Liver (tissue), 3 donors: ENCODE measurements at regions not wholly inside any gene's neighbourhood (a gene's known extent, or its start where the extent isn't known, plus 50 kb on each side); places are given as distances from the start of the nearest gene placed in this dataset.

ENCODE experiments used
- GABPA ChIP-seq, 2 donors: IDR thresholded peaks in 1 of 2; conservative IDR thresholded peaks in 1 of 2; 2 replicates each; pipeline ENCODE4 v1.6.1; 2016; ENCODE audit warnings: antibody characterized with exemption in 2 of 2, mild to moderate bottlenecking in 1 of 2, moderate library complexity in 1 of 2
- JUND ChIP-seq, 2 donors: IDR thresholded peaks; 2 replicates each; pipeline ENCODE4 v1.6.1; 2016; ENCODE audit warnings: antibody characterized with exemption in 2 of 2
- RAD21 ChIP-seq, 2 donors: IDR thresholded peaks; 2 replicates each; pipeline ENCODE4 v1.6.1; 2016; ENCODE audit warnings: antibody characterized with exemption in 2 of 2, mild to moderate bottlenecking in 2 of 2
- RXRA ChIP-seq, 2 donors: IDR thresholded peaks; 2 replicates each; pipeline ENCODE4 v1.6.1; 2017 to 2018; ENCODE audit warnings: antibody characterized with exemption in 2 of 2, mild to moderate bottlenecking in 1 of 2
- SP1 ChIP-seq: IDR thresholded peaks from 2 replicates; pipeline ENCODE4 v1.6.1; 2018; ENCODE audit warnings: antibody characterized with exemption, mild to moderate bottlenecking
- TAF1 ChIP-seq: conservative IDR thresholded peaks from 2 replicates; pipeline ENCODE4 v1.6.1; 2016; ENCODE audit warnings: antibody characterized with exemption, mild to moderate bottlenecking
- YY1 ChIP-seq: IDR thresholded peaks from 2 replicates; pipeline ENCODE4 v1.6.1; 2016; ENCODE audit warnings: antibody characterized with exemption, mild to moderate bottlenecking
- TF ChIP-seq, protein P1 (sequence below): fragments of 150-350 bp; IDR thresholded peaks from 2 replicates; pipeline ENCODE4 v1.5.1; 2017; ENCODE audit warnings: improper control_type of control experiment, low read depth, low read length; ENCODE audit not compliant: missing input control
- TF ChIP-seq, protein P2 (sequence below): IDR thresholded peaks from 2 replicates; pipeline ENCODE4 v1.6.1; 2016; ENCODE audit warnings: antibody characterized with exemption
- TF ChIP-seq, protein P3 (sequence below): IDR thresholded peaks from 2 replicates; pipeline ENCODE4 v1.6.1; 2016; ENCODE audit warnings: antibody characterized with exemption, mild to moderate bottlenecking
- donor health status: healthy.
- donor health status: healthy.

DNA sequence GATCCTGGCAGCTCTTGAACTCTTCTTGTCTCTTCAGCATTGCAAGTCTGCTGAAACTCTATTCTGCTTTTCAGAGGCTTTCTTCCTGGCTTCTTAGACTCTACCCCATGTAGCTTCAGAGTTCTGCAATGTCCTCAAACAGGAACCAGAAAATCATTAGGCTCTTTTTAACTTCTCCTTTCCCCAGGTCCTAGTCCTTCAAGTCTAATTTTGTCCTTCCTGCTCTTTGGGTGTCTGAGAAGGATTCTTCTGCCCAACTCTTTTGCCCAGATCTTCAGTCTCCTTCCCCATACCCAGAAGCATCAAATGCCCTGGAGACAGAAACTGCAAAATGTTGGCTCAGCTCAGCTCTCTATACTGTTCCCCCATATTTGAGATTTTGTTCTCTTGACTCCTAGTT is 50.0 kb upstream of the CALM3 start:
- TF ChIP-seq RAD21 (IDR thresholded peaks at IDR 0.05) (no peak), RXRA (IDR thresholded peaks at IDR 0.05) (no peak), YY1 (no peak), TAF1 (no peak), JUND (IDR thresholded peaks at IDR 0.05) (no peak), GABPA (IDR thresholded peaks at IDR 0.05 in 1 of 2, conservative IDR thresholded peaks at IDR 0.05 in 1 of 2) (no peak), SP1 (no peak)
- TF ChIP-seq, protein P1, sequence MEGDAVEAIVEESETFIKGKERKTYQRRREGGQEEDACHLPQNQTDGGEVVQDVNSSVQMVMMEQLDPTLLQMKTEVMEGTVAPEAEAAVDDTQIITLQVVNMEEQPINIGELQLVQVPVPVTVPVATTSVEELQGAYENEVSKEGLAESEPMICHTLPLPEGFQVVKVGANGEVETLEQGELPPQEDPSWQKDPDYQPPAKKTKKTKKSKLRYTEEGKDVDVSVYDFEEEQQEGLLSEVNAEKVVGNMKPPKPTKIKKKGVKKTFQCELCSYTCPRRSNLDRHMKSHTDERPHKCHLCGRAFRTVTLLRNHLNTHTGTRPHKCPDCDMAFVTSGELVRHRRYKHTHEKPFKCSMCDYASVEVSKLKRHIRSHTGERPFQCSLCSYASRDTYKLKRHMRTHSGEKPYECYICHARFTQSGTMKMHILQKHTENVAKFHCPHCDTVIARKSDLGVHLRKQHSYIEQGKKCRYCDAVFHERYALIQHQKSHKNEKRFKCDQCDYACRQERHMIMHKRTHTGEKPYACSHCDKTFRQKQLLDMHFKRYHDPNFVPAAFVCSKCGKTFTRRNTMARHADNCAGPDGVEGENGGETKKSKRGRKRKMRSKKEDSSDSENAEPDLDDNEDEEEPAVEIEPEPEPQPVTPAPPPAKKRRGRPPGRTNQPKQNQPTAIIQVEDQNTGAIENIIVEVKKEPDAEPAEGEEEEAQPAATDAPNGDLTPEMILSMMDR = no peak
- TF ChIP-seq, protein P2, sequence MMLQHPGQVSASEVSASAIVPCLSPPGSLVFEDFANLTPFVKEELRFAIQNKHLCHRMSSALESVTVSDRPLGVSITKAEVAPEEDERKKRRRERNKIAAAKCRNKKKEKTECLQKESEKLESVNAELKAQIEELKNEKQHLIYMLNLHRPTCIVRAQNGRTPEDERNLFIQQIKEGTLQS = no peak
- TF ChIP-seq, protein P3, sequence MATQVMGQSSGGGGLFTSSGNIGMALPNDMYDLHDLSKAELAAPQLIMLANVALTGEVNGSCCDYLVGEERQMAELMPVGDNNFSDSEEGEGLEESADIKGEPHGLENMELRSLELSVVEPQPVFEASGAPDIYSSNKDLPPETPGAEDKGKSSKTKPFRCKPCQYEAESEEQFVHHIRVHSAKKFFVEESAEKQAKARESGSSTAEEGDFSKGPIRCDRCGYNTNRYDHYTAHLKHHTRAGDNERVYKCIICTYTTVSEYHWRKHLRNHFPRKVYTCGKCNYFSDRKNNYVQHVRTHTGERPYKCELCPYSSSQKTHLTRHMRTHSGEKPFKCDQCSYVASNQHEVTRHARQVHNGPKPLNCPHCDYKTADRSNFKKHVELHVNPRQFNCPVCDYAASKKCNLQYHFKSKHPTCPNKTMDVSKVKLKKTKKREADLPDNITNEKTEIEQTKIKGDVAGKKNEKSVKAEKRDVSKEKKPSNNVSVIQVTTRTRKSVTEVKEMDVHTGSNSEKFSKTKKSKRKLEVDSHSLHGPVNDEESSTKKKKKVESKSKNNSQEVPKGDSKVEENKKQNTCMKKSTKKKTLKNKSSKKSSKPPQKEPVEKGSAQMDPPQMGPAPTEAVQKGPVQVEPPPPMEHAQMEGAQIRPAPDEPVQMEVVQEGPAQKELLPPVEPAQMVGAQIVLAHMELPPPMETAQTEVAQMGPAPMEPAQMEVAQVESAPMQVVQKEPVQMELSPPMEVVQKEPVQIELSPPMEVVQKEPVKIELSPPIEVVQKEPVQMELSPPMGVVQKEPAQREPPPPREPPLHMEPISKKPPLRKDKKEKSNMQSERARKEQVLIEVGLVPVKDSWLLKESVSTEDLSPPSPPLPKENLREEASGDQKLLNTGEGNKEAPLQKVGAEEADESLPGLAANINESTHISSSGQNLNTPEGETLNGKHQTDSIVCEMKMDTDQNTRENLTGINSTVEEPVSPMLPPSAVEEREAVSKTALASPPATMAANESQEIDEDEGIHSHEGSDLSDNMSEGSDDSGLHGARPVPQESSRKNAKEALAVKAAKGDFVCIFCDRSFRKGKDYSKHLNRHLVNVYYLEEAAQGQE = no peak
